Omental fat pad (tissue), 3 donors: ENCODE measurements at regions not wholly inside any gene's neighbourhood (a gene's known extent, or its start where the extent isn't known, plus 50 kb on each side); places are given as distances from the start of the nearest gene placed in this dataset.

Experiments used
- ATAC-seq: fragments of 150-250 bp; one replicate; pipeline ENCODE4 v1.9.1; 2016; ENCODE audit warnings: mild to moderate bottlenecking, moderate library complexity; ENCODE audit not compliant: low FRiP score
- DNase-seq: peaks from one replicate; pipeline ENCODE4 v3.0.0-alpha.2; 2019; ENCODE audit warnings: low spot score
- TF ChIP-seq, protein P1 (sequence below), 3 donors: fragments of 450-650 bp; IDR thresholded peaks; one replicate each; pipeline ENCODE4 v1.5.1; 2016 to 2017; ENCODE audit warnings: antibody characterized with exemption in 3 of 3, mild to moderate bottlenecking in 3 of 3, moderate library complexity in 2 of 3

DNA sequence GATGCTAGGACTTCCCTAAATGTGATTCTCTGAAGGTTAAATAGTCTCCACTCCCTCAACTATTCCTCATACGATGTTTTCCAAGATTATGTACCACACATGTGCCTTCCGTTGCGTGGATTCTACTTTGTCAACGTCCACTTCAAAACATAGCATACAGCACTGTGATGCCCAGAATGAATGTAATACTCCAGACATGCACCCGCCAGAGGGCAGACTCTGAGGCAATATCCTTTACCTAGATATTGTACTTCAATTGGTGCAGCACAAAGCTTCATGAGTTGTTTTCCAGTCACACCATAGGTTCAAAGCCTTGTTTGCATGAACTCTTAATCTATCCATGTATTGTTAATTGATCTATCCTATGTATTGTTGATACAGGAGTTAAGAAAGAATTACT lies 201.0 kb upstream of the NABP1 start:
- TF ChIP-seq, protein P1, sequence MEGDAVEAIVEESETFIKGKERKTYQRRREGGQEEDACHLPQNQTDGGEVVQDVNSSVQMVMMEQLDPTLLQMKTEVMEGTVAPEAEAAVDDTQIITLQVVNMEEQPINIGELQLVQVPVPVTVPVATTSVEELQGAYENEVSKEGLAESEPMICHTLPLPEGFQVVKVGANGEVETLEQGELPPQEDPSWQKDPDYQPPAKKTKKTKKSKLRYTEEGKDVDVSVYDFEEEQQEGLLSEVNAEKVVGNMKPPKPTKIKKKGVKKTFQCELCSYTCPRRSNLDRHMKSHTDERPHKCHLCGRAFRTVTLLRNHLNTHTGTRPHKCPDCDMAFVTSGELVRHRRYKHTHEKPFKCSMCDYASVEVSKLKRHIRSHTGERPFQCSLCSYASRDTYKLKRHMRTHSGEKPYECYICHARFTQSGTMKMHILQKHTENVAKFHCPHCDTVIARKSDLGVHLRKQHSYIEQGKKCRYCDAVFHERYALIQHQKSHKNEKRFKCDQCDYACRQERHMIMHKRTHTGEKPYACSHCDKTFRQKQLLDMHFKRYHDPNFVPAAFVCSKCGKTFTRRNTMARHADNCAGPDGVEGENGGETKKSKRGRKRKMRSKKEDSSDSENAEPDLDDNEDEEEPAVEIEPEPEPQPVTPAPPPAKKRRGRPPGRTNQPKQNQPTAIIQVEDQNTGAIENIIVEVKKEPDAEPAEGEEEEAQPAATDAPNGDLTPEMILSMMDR (IDR thresholded peaks at IDR 0.05): no peak
- DNase-seq (no peak), ATAC-seq (no peak)

DNA sequence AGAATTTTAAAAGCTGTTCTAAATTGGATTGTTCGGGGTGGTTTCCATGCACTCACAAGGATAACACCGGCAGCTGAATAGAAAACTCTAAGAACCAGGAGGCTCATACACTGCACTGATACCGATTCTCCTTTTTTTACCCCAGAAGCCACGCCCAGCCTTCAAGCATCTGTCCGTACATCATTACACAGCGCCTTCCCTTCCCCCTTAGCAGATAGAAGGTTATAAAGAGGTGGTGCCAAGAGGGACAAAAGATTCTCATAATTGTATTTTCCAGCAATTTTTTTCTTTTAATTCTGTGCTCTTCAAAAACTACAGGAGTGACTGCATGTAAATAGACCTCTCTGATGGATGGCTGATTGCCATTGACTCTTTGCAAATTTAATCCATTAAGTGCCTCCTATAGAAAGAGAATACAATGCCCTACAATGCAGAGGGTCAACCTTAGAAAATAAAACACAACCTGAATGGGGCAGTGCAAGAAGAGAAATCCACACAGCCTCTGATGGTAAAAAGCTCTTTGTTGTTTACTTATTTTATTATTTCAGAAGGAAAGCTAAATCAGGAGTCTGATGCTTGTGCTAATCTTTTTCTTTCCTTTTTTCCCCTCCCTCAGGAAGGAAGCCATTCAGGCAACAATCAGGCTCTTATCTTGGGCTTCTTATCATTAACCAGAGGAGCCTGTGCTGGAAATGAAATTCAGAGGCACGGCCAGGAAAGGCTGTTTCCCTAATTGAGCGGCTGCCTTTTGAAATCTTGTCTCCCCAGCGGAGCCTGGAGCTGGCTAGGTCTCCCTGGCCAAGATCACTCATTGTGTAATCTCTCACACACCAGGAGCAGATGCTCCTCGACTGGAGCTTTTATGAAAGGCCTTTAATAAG lies 198.9 kb upstream of the NABP1 start:
- TF ChIP-seq, protein P1 (IDR thresholded peaks at IDR 0.05): no peak
- ATAC-seq: peak; percentile 95
- DNase-seq: no peak

DNA sequence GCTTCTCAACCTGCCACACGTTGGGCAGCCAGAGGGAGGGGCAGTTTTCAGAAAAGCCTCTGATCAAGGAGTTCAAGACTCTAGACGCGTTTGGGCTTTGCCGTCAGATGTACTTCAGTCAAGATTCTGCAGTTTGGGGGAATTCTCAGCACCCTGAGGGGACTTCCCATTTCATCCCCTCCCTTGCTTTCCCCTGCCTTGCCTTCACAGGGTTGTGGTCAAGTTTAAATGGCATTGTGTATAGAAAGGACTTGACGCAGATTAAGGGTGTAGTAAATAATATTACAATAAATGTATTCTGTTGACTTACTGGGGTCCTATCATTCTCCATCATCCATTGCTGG lies 198.3 kb upstream of the NABP1 start:
- DNase-seq (no peak), ATAC-seq (peak; percentile 49)
- TF ChIP-seq, protein P1 (IDR thresholded peaks at IDR 0.05): no peak

DNA sequence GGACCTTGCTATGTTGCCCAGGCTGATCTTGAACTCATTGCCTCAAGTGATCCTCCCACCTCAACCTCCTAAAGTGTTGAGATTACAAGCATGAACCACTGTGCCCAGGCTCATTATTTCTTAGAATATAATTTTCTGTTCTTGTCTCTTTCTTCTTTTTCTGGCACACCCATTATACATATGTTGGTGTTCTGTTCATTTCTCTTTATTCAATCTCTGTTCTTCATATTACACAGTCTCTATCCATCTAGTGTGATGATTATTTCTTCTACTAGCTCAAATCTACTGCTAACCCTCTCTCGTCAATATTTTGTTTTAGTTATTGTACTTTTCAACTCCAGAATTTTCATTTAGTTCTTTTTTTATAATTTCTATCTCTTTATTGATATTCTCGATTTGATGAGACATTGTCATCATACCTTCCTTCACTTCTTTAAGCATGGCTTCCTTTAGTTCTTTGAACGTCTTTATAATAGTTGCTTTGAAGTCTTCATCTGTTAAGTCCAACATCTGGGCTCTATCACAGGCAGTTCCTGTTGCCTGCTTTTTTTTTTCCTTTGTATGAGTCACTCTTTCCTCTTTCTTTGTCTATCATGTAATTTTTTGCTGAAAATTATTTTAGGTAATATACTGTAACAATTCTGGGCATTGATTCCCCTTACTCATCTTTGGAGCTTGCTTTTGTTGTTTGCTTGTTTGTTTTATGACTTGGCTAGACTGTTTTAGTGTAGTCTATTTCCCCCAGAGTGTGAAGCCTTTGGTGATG lies 196.4 kb upstream of the NABP1 start:
- TF ChIP-seq, protein P1 (IDR thresholded peaks at IDR 0.05): no peak
- DNase-seq (no peak), ATAC-seq (no peak)

DNA sequence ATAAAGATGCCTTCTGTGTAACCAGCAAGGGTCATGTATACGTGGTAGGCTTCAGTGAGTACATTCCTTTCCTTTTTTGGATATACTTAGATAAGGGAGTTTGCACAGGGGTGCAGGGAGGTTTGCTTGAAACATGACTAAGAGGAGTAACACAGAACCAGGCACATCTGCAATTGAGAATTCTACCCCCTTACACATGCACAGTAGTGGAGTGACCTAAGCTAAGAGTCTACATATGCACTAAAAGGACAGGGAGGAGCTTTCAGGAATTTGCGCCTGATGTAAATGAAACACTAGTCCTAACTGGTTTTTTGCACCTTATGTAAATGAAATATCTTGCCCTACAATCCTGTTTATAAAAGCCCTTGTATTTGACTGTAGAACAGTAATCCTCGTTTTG lies 194.8 kb upstream of the NABP1 start:
- TF ChIP-seq, protein P1 (IDR thresholded peaks at IDR 0.05): no peak
- ATAC-seq (no peak), DNase-seq (no peak)

- TF ChIP-seq, protein P1 (IDR thresholded peaks at IDR 0.05): no peak
- peak; percentile 77 for ATAC-seq
- DNase-seq: no peak
Measured at GRCh38 chr2:191486584-191487320, 191.2 kb upstream of the NABP1 start.
